H9 (cell line): ENCODE measurements at regions not wholly inside any gene's neighbourhood (a gene's known extent, or its start where the extent isn't known, plus 50 kb on each side); places are given as distances from the start of the nearest gene placed in this dataset.

ENCODE experiments used
- DNase-seq: peaks from one replicate; pipeline ENCODE4 v3.0.0-alpha.2; 2017
- H2AFZ ChIP-seq: one replicate; pipeline ENCODE4 v1.6.1; 2013; ENCODE audit warnings: mild to moderate bottlenecking, low read length, control low read depth, moderate library complexity
- H2AK5ac ChIP-seq: 2 replicates; pipeline ENCODE4 v1.6.1; 2013; ENCODE audit warnings: low read length, control low read depth, mixed read lengths; ENCODE audit not compliant: insufficient read length
- H2BK120ac ChIP-seq: one replicate; pipeline ENCODE4 v1.6.1; 2013; ENCODE audit warnings: low read depth, mild to moderate bottlenecking, low read length, control low read depth, inconsistent platforms; ENCODE audit not compliant: poor library complexity, severe bottlenecking
- H2BK12ac ChIP-seq: 2 replicates; pipeline ENCODE4 v1.6.1; 2013; ENCODE audit warnings: low read length, control low read depth, mixed read lengths, low read depth; ENCODE audit not compliant: insufficient read length
- H2BK15ac ChIP-seq: 2 replicates; pipeline ENCODE4 v1.6.1; 2013; ENCODE audit warnings: low read depth, low read length, control low read depth
- H2BK20ac ChIP-seq: one replicate; pipeline ENCODE4 v1.6.1; 2013; ENCODE audit warnings: low read depth, mild to moderate bottlenecking, low read length, control low read depth, inconsistent platforms; ENCODE audit not compliant: poor library complexity, severe bottlenecking
- H2BK5ac ChIP-seq: 2 replicates; pipeline ENCODE4 v1.6.1; 2013; ENCODE audit warnings: low read length, control low read depth, mixed read lengths; ENCODE audit not compliant: insufficient read length
- H3K14ac ChIP-seq: 2 replicates; pipeline ENCODE4 v1.6.1; 2013; ENCODE audit warnings: low read length, control low read depth; ENCODE audit not compliant: insufficient read depth
- H3K18ac ChIP-seq: 2 replicates; pipeline ENCODE4 v1.6.1; 2013; ENCODE audit warnings: low read depth, mild to moderate bottlenecking, mixed read lengths, low read length, control low read depth; ENCODE audit not compliant: insufficient read length
- H3K23ac ChIP-seq: 2 replicates; pipeline ENCODE4 v1.6.1; 2013; ENCODE audit warnings: low read length, control low read depth, mixed read lengths, low read depth; ENCODE audit not compliant: insufficient read length
- H3K23me2 ChIP-seq: 2 replicates; pipeline ENCODE4 v1.6.1; 2013; ENCODE audit warnings: low read depth, mild to moderate bottlenecking, mixed read lengths, low read length, control low read depth; ENCODE audit not compliant: insufficient read length, poor library complexity, severe bottlenecking
- H3K27ac ChIP-seq: 2 replicates; pipeline ENCODE4 v1.5.1; 2013; ENCODE audit warnings: low read length, control low read depth, mixed read lengths, low read depth; ENCODE audit not compliant: insufficient read length
- H3K27me3 ChIP-seq: 2 replicates; pipeline ENCODE4 v1.6.1; 2013; ENCODE audit warnings: low read length, control low read depth, inconsistent platforms; ENCODE audit not compliant: insufficient read depth
- H3K4ac ChIP-seq: 2 replicates; pipeline ENCODE4 v1.6.1; 2013; ENCODE audit warnings: low read depth, mild to moderate bottlenecking, control low read depth, inconsistent platforms, low read length, moderate library complexity
- H3K4me1 ChIP-seq: 2 replicates; pipeline ENCODE4 v1.6.1; 2013; ENCODE audit warnings: low read length, control low read depth, inconsistent platforms; ENCODE audit not compliant: insufficient read depth
- H3K4me2 ChIP-seq: 2 replicates; pipeline ENCODE4 v1.6.1; 2013; ENCODE audit warnings: low read length, control low read depth, mixed read lengths; ENCODE audit not compliant: insufficient read length, insufficient read depth
- H3K56ac ChIP-seq: 2 replicates; pipeline ENCODE4 v1.6.1; 2013; ENCODE audit warnings: low read depth, mild to moderate bottlenecking, mixed read lengths, low read length, control low read depth; ENCODE audit not compliant: insufficient read length
- H3K79me1 ChIP-seq: 2 replicates; pipeline ENCODE4 v1.6.1; 2013; ENCODE audit warnings: low read depth, mild to moderate bottlenecking, moderate library complexity, low read length, control low read depth, inconsistent platforms; ENCODE audit not compliant: insufficient read depth, poor library complexity, severe bottlenecking
- H3K79me2 ChIP-seq: 2 replicates; pipeline ENCODE4 v1.6.1; 2013; ENCODE audit warnings: low read length, control low read depth, inconsistent platforms; ENCODE audit not compliant: insufficient read depth
- H3K9ac ChIP-seq: 2 replicates; pipeline ENCODE4 v1.6.1; 2013; ENCODE audit warnings: low read length, control low read depth, mixed read lengths; ENCODE audit not compliant: insufficient read length; ENCODE audit errors: extremely low read depth
- H3K9me3 ChIP-seq: one replicate; pipeline ENCODE4 v1.6.1; 2013; ENCODE audit warnings: low read depth, low read length, inconsistent platforms; ENCODE audit not compliant: control insufficient read depth
- H3T11ph ChIP-seq: one replicate; pipeline ENCODE4 v1.6.1; 2013; ENCODE audit warnings: mild to moderate bottlenecking, low read length, control low read depth, inconsistent platforms
- H4K20me1 ChIP-seq: one replicate; pipeline ENCODE4 v1.6.1; 2013; ENCODE audit not compliant: control insufficient read depth, insufficient read length, insufficient read depth
- H4K5ac ChIP-seq: 2 replicates; pipeline ENCODE4 v1.6.1; 2013; ENCODE audit warnings: low read depth, mild to moderate bottlenecking, mixed read lengths, low read length, control low read depth; ENCODE audit not compliant: insufficient read length
- H4K8ac ChIP-seq: replicated peaks from 2 replicates; pipeline ENCODE4 v1.6.1; 2013; ENCODE audit warnings: low read length, control low read depth, mixed read lengths, low read depth; ENCODE audit not compliant: insufficient read length
- H4K91ac ChIP-seq: 2 replicates; pipeline ENCODE4 v1.6.1; 2013; ENCODE audit warnings: low read depth, mild to moderate bottlenecking, moderate library complexity, mixed read lengths, low read length, control low read depth; ENCODE audit not compliant: insufficient read length
- H3K27ac Mint-ChIP-seq, 3 experiments: 2 replicates in 2 of 3; 3 replicates in 1 of 3; pipeline ENCODE4 v1.8.0; 2020 to 2021; ENCODE audit warnings: mixed read lengths in 3 of 3, mild to moderate bottlenecking in 1 of 3, moderate library complexity in 1 of 3
- H3K27me3 Mint-ChIP-seq: 2 replicates; pipeline ENCODE4 v1.8.0; 2021; ENCODE audit warnings: low read depth, mild to moderate bottlenecking, moderate library complexity, mixed read lengths
- H3K36me3 Mint-ChIP-seq, 3 experiments: 2 replicates in 2 of 3; 3 replicates in 1 of 3; pipeline ENCODE4 v1.8.0; 2020 to 2021; ENCODE audit warnings: low read depth in 3 of 3, mixed read lengths in 3 of 3; ENCODE audit not compliant: insufficient read depth in 1 of 3
- H3K4me1 Mint-ChIP-seq, 2 experiments: 2 replicates each; pipeline ENCODE4 v1.8.0; 2020; ENCODE audit warnings: mixed read lengths in 2 of 2
- H3K4me3 Mint-ChIP-seq, 2 experiments: 2 replicates in 1 of 2; 3 replicates in 1 of 2; pipeline ENCODE4 v1.8.0; 2020 to 2021; ENCODE audit warnings: mild to moderate bottlenecking in 2 of 2, mixed read lengths in 2 of 2, moderate library complexity in 1 of 2
- H3K9me3 Mint-ChIP-seq, 2 experiments: 2 replicates in 1 of 2; 3 replicates in 1 of 2; pipeline ENCODE4 v1.8.0; 2020; ENCODE audit warnings: mild to moderate bottlenecking in 2 of 2, mixed read lengths in 2 of 2, moderate library complexity in 1 of 2
- CTCF ChIP-seq: fragments of 200-600 bp; sonication (generic); conservative IDR thresholded peaks from 3 replicates; pipeline ENCODE4 v1.8.0; 2021; ENCODE audit warnings: antibody characterized with exemption, mild to moderate bottlenecking
- WGBS: extraction: QIAGEN DNeasy Blood & Tissue Kit; methylation state at CpG from one replicate; pipeline ENCODE4 v1.1.7; 2013; ENCODE audit warnings: missing lambda C conversion rate, low lambda C conversion rate, mixed read lengths; ENCODE audit not compliant: insufficient read length; ENCODE audit errors: extremely low coverage; 5-methylcytosine and 5-hydroxymethylcytosine counted together

GRCh38 chr14:35236806-35237205, 55.4 kb upstream of the PSMA6 start:
- H3K79me1 ChIP-seq, result no peaks in the 10 kb centered on the region
- no peak for TF ChIP-seq CTCF
- H3K9me3 ChIP-seq, result no peaks in the 10 kb centered on the region
- no peaks in the 10 kb centered on the region for H4K20me1 ChIP-seq
- no peak overlapping the region for H4K91ac ChIP-seq
- no CpG with 5 or more reads among the region's 2 CpGs for WGBS
- no peak overlapping the region for H3K56ac ChIP-seq
- H2AK5ac ChIP-seq, result no peak overlapping the region
- no peaks in the 10 kb centered on the region for H3K79me2 ChIP-seq
- H3T11ph ChIP-seq, result no peak overlapping the region
- Mint-ChIP-seq H3K9me3 (no peaks in the 10 kb centered on the region; a peak in 1 of 5 replicates), H3K27me3 (no peaks in the 10 kb centered on the region), H3K27ac (no peak overlapping the region; a peak in 1 of 7 replicates), H3K4me3 (no peak overlapping the region), H3K4me1 (no peaks in the 10 kb centered on the region), H3K36me3 (no peaks in the 10 kb centered on the region)
- no peak overlapping the region for H2BK15ac ChIP-seq
- H3K23me2 ChIP-seq, result no peaks in the 10 kb centered on the region
- H3K4me1 ChIP-seq, result no peaks in the 10 kb centered on the region
- no peak overlapping the region for H2BK12ac ChIP-seq
- H3K14ac ChIP-seq, result no peak overlapping the region
- H2BK120ac ChIP-seq, result no peak overlapping the region
- no peak overlapping the region for H3K18ac ChIP-seq
- no peak for DNase-seq
- no peak overlapping the region for H3K23ac ChIP-seq
- H4K8ac ChIP-seq, result no peak overlapping the region
- H3K27me3 ChIP-seq, result no peaks in the 10 kb centered on the region
- H3K4ac ChIP-seq, result no peak overlapping the region
- H3K4me2 ChIP-seq, result no peak overlapping the region
- no peak overlapping the region for H2BK20ac ChIP-seq
- H3K9ac ChIP-seq, result no peak overlapping the region
- no peak overlapping the region for H3K27ac ChIP-seq
- H2AFZ ChIP-seq, result no peak overlapping the region
- H4K5ac ChIP-seq, result no peak overlapping the region
- no peak overlapping the region for H2BK5ac ChIP-seq
